Fibroblast of the aortic adventitia (primary cell): ENCODE measurements at regions not wholly inside any gene's neighbourhood (a gene's known extent, or its start where the extent isn't known, plus 50 kb on each side); places are given as distances from the start of the nearest gene placed in this dataset.

Experiments
- DNase-seq: peaks from one replicate; pipeline ENCODE4 v3.0.0-alpha.2; 2010; ENCODE audit warnings: low read depth
- H3K4me3 ChIP-seq: 2 replicates; pipeline ENCODE4 v1.5.1; 2011; ENCODE audit warnings: low read depth, mild to moderate bottlenecking, control low read depth, low read length, moderate library complexity
- CTCF ChIP-seq: IDR thresholded peaks from 2 replicates; pipeline ENCODE4 v1.5.1; 2011; ENCODE audit warnings: mild to moderate bottlenecking, low read length, control low read depth, inconsistent platforms; ENCODE audit not compliant: insufficient read depth

- peak; percentile 3 for DNase-seq
- no peak overlapping the region for H3K4me3 ChIP-seq
- no peak for TF ChIP-seq CTCF
Measured at GRCh38 chr7:118059209-118059608, 124.8 kb upstream of the LSM8 start.

GRCh38 chr7:118060692-118061091 is 123.3 kb upstream of the LSM8 start:
- no peak overlapping the region for H3K4me3 ChIP-seq
- TF ChIP-seq CTCF: no peak
- DNase-seq: no peak

- no peak for TF ChIP-seq CTCF
- H3K4me3 ChIP-seq: no peak overlapping the region
- no peak for DNase-seq
Measured at GRCh38 chr7:118061386-118061785, 122.6 kb upstream of the LSM8 start.

- DNase-seq: no peak
- TF ChIP-seq CTCF: no peak
Measured at GRCh38 chr7:118072893-118073674, 110.9 kb upstream of the LSM8 start.

GRCh38 chr7:118075936-118076335 is 108.0 kb upstream of the LSM8 start:
- H3K4me3 ChIP-seq: no peak overlapping the region
- no peak for TF ChIP-seq CTCF
- DNase-seq: no peak

More at GRCh38 chr7:118072893-118073674, 110.9 kb upstream of the LSM8 start:
- no peak overlapping the region for H3K4me3 ChIP-seq

GRCh38 chr7:118076564-118076963 is 107.4 kb upstream of the LSM8 start:
- DNase-seq: no peak

More at GRCh38 chr7:118076564-118076963, 107.4 kb upstream of the LSM8 start:
- TF ChIP-seq CTCF: no peak
- no peak overlapping the region for H3K4me3 ChIP-seq
